ENCODE measurements at regions not wholly inside any gene's neighbourhood (a gene's known extent, or its start where the extent isn't known, plus 50 kb on each side); places are given as distances from the start of the nearest gene placed in this dataset.

DNA sequence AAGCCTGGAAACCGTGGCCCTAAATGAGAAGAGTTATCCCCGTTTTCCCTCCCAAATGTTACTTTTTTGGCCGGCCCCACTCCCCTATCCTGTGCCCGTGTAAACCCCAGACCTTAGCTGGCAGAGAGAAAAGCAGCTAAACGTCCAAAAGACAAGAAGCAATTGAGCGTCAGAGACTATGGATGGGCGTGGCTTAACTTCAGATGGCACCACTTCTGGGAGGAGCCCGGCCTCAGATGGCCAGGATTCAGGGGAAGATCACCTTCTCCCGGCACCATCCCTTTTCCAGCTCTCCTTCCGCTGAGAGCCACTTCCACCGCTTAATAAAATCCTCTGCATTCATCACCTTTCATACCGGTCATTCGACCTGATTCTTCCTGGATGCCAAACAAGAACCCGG is 350.1 kb upstream of the PCDH7 start:
- TF ChIP-seq CTCF (IDR thresholded peaks at IDR 0.05; ENCODE audit: low read depth, low read length) (no peak), POLR2A (IDR thresholded peaks at IDR 0.05; ENCODE audit: extremely low read depth, insufficient read length) (no peak), MYC (IDR thresholded peaks at IDR 0.05; ENCODE audit: low read depth, low read length) (no peak)
- TF ChIP-seq, protein P1, sequence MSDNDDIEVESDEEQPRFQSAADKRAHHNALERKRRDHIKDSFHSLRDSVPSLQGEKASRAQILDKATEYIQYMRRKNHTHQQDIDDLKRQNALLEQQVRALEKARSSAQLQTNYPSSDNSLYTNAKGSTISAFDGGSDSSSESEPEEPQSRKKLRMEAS (IDR thresholded peaks at IDR 0.05; ENCODE audit: low read depth, low read length) = no peak
